ENCODE measurements at regions not wholly inside any gene's neighbourhood (a gene's known extent, or its start where the extent isn't known, plus 50 kb on each side); places are given as distances from the start of the nearest gene placed in this dataset.

DNA sequence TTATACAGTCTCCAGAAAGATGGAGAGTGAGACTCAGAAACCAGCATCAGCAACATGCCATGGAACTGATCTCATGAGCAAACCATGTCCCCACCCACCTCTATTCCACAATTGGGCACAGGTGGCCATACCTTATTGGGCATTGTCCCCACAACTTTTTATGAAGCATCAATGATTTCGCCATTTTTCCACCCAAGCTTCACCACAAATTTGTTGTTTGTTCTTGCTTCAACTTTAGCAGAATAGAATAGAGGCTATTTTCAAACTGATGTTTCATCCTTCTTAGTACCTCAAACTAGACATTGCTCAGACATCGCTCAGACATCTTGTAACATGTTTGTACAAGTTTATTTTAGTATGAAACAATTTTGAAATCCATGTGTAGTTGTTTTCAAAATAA lies 112.5 kb upstream of the TMTC2 start:
- TF ChIP-seq EZH2phosphoT487 (IDR thresholded peaks at IDR 0.05; ENCODE audit: insufficient read depth, low read depth) (no peak), EZH2 (IDR thresholded peaks at IDR 0.05; ENCODE audit: insufficient read depth, poor library complexity, severe bottlenecking) (no peak)
